Transverse colon (tissue), 3 donors: ENCODE measurements at regions not wholly inside any gene's neighbourhood (a gene's known extent, or its start where the extent isn't known, plus 50 kb on each side); places are given as distances from the start of the nearest gene placed in this dataset.

Source experiments
- EP300 ChIP-seq: sonication (generic); formaldehyde crosslinking; IDR thresholded peaks from one replicate; pipeline ENCODE4 v1.6.1; 2017; ENCODE audit warnings: antibody characterized with exemption, low read depth
- POLR2A ChIP-seq: fragments of 450-650 bp; IDR thresholded peaks from one replicate; pipeline ENCODE4 v1.6.1; 2016; ENCODE audit warnings: antibody characterized with exemption, mild to moderate bottlenecking, moderate library complexity
- TF ChIP-seq, protein P1 (sequence below), 5 experiments: fragments of 200-600 bp in 3 of 5; fragments of 450-650 bp in 2 of 5; sonication (generic) in 3 of 5; IDR thresholded peaks; 1 replicate in 2 of 5; 2 replicates in 3 of 5; pipeline ENCODE4 v1.5.1; 2016 to 2017; ENCODE audit warnings: antibody characterized with exemption in 5 of 5, inconsistent platforms in 3 of 5, mild to moderate bottlenecking in 2 of 5, moderate library complexity in 1 of 5

DNA sequence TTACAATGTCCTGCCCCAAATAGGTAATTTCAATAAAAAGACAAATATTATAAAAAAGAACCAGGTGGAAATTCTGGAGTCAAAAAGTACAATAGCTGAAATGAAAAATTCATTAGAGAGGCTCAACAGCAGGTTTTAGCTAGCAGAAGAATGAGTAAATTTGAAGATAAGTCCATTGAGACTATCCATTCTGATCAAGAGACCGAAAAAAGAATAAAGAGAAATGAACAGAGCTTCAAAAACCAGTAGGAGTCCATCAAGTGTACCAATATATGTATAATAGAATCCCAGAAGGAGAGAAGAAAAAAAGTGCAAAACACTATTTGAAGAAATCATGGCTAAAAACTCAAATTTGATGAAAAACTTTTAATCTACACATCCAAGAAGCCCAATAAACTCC lies 60.5 kb upstream of the POMGNT2 start:
- TF ChIP-seq, protein P1, sequence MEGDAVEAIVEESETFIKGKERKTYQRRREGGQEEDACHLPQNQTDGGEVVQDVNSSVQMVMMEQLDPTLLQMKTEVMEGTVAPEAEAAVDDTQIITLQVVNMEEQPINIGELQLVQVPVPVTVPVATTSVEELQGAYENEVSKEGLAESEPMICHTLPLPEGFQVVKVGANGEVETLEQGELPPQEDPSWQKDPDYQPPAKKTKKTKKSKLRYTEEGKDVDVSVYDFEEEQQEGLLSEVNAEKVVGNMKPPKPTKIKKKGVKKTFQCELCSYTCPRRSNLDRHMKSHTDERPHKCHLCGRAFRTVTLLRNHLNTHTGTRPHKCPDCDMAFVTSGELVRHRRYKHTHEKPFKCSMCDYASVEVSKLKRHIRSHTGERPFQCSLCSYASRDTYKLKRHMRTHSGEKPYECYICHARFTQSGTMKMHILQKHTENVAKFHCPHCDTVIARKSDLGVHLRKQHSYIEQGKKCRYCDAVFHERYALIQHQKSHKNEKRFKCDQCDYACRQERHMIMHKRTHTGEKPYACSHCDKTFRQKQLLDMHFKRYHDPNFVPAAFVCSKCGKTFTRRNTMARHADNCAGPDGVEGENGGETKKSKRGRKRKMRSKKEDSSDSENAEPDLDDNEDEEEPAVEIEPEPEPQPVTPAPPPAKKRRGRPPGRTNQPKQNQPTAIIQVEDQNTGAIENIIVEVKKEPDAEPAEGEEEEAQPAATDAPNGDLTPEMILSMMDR (IDR thresholded peaks at IDR 0.05), result no peak
- no peak for TF ChIP-seq EP300
- TF ChIP-seq POLR2A, result no peak
